ENCODE measurements at regions not wholly inside any gene's neighbourhood (a gene's known extent, or its start where the extent isn't known, plus 50 kb on each side); places are given as distances from the start of the nearest gene placed in this dataset.

GRCh38 chr12:115491511-115492250 lies 785.8 kb downstream of the MED13L start:
- 100% methylated on average over 1 of the region's 8 CpGs for WGBS (ENCODE audit: insufficient coverage)
- no peak overlapping the region for H3K27ac Mint-ChIP-seq

GRCh38 chr12:115489253-115489652 lies 788.2 kb downstream of the MED13L start:
- Mint-ChIP-seq H3K9me3 (peaks cover 0 to 7% (median 0%) of the 10 kb centered on the region in 7 donors), H3K4me1 (no peaks in the 10 kb centered on the region), H3K27me3 (ENCODE audit: low read depth in 3 of 3) (peaks cover 1 to 4% (median 2%) of the 10 kb centered on the region in 3 donors), H3K27ac (no peak overlapping the region), H3K4me3 (no peak overlapping the region), H3K36me3 (no peaks in the 10 kb centered on the region)
- TF ChIP-seq CTCF (IDR thresholded peaks at IDR 0.05), result no peak
- H3K4me1 ChIP-seq (ENCODE audit: control insufficient read depth in 1 of 2, insufficient read depth in 2 of 2, low read length in 2 of 2), result no peaks in the 10 kb centered on the region
- no peak overlapping the region for H3K4me2 ChIP-seq (replicated peaks; ENCODE audit: extremely low read depth, low read length, poor library complexity, severe bottlenecking)
- H3K4me3 ChIP-seq (replicated peaks in 1 of 3; ENCODE audit: low read depth in 2 of 3, low read length in 3 of 3), result no peak overlapping the region
- H3K27ac ChIP-seq (ENCODE audit: low read depth in 1 of 2, low read length in 2 of 2), result no peak overlapping the region
- H4K20me1 ChIP-seq (ENCODE audit: insufficient read depth, low read length), result no peaks in the 10 kb centered on the region
- no peak overlapping the region for H2AFZ ChIP-seq (ENCODE audit: insufficient read depth, low read depth, low read length, poor library complexity, severe bottlenecking)
- intact Hi-C loops (cut with micrococcal nuclease), result no loop called here
- no peaks in the 10 kb centered on the region for H3K27me3 ChIP-seq (ENCODE audit: control insufficient read depth in 2 of 2, insufficient read depth in 2 of 2, low read length in 2 of 2)
- H3K9me3 ChIP-seq (replicated peaks in 1 of 2; ENCODE audit: control insufficient read depth in 1 of 2, insufficient read depth in 1 of 2, low read length in 2 of 2), result no peaks in the 10 kb centered on the region
- no peak for DNase-seq
- H3K9ac ChIP-seq (ENCODE audit: insufficient read depth, low read length, poor library complexity, severe bottlenecking), result no peak overlapping the region
- no peaks in the 10 kb centered on the region for H3K79me2 ChIP-seq (ENCODE audit: insufficient read depth, low read length)
- 97% methylated on average over 4 of the region's 8 CpGs for WGBS (ENCODE audit: insufficient coverage)
- no peaks in the 10 kb centered on the region for H3K36me3 ChIP-seq (replicated peaks in 1 of 2; ENCODE audit: control insufficient read depth in 1 of 2, insufficient read depth in 2 of 2, low read length in 2 of 2)

More at GRCh38 chr12:115491511-115492250, 785.8 kb downstream of the MED13L start:
- Histone ChIP-seq H3K9ac (ENCODE audit: insufficient read depth, low read length, poor library complexity, severe bottlenecking) (no peak overlapping the region), H4K20me1 (ENCODE audit: insufficient read depth, low read length) (no peaks in the 10 kb centered on the region), H3K4me1 (ENCODE audit: control insufficient read depth in 1 of 2, insufficient read depth in 2 of 2, low read length in 2 of 2) (no peaks in the 10 kb centered on the region), H3K36me3 (replicated peaks in 1 of 2; ENCODE audit: control insufficient read depth in 1 of 2, insufficient read depth in 2 of 2, low read length in 2 of 2) (no peaks in the 10 kb centered on the region), H3K4me3 (replicated peaks in 1 of 3; ENCODE audit: low read depth in 2 of 3, low read length in 3 of 3) (no peak overlapping the region), H3K27ac (ENCODE audit: low read depth in 1 of 2, low read length in 2 of 2) (no peak overlapping the region), H3K9me3 (replicated peaks in 1 of 2; ENCODE audit: control insufficient read depth in 1 of 2, insufficient read depth in 1 of 2, low read length in 2 of 2) (no peaks in the 10 kb centered on the region), H3K79me2 (ENCODE audit: insufficient read depth, low read length) (no peaks in the 10 kb centered on the region), H2AFZ (ENCODE audit: insufficient read depth, low read depth, low read length, poor library complexity, severe bottlenecking) (no peak overlapping the region), H3K4me2 (replicated peaks; ENCODE audit: extremely low read depth, low read length, poor library complexity, severe bottlenecking) (no peak overlapping the region), H3K27me3 (ENCODE audit: control insufficient read depth in 2 of 2, insufficient read depth in 2 of 2, low read length in 2 of 2) (no peaks in the 10 kb centered on the region)
- Mint-ChIP-seq H3K9me3 (peaks cover 0 to 1% (median 0%) of the 10 kb centered on the region in 7 donors), H3K36me3 (no peaks in the 10 kb centered on the region), H3K4me1 (no peaks in the 10 kb centered on the region), H3K4me3 (no peak overlapping the region), H3K27me3 (ENCODE audit: low read depth in 3 of 3) (peaks cover 0 to 4% (median 2%) of the 10 kb centered on the region in 3 donors)
- TF ChIP-seq CTCF (IDR thresholded peaks at IDR 0.05), result no peak
- intact Hi-C loops (cut with micrococcal nuclease), result no loop called here
- DNase-seq, result no peak
